Body of pancreas (tissue), 4 donors: ENCODE measurements at regions not wholly inside any gene's neighbourhood (a gene's known extent, or its start where the extent isn't known, plus 50 kb on each side); places are given as distances from the start of the nearest gene placed in this dataset.

Source experiments
- CTCF ChIP-seq, 7 experiments: fragments of 450-650 bp in 4 of 7; fragments of 200-600 bp in 3 of 7; sonication (generic) in 3 of 7; IDR thresholded peaks; one replicate each; pipeline ENCODE4 v1.5.1; 2016 to 2019; ENCODE audit warnings: antibody characterized with exemption in 7 of 7
- POLR2A ChIP-seq, 3 donors: fragments of 450-650 bp; IDR thresholded peaks; one replicate each; pipeline ENCODE4 v1.6.1; 2016; ENCODE audit warnings: antibody characterized with exemption in 3 of 3, mild to moderate bottlenecking in 2 of 3

GRCh38 chr4:103994059-103994458 lies 274.3 kb upstream of the TACR3 start:
- TF ChIP-seq POLR2A (IDR thresholded peaks at IDR 0.05) (no peak), CTCF (IDR thresholded peaks at IDR 0.05) (no peak)
